IMR-90 (cell line): ENCODE measurements at regions not wholly inside any gene's neighbourhood (a gene's known extent, or its start where the extent isn't known, plus 50 kb on each side); places are given as distances from the start of the nearest gene placed in this dataset.
A peak's percentile ranks its signal among the peaks of the same experiment; 100 is the strongest.

ENCODE experiments used
- ATAC-seq: fragments of 200-7000 bp; cut with Tn5 transposase; 2 replicates; pipeline ENCODE4 v1.9.1; 2020; ENCODE audit warnings: low read depth, mild to moderate bottlenecking, moderate library complexity
- BruUV-seq: library from RNA; stranded (reverse); fragments of 400-500 nt; replicated peaks from 2 replicates; lab custom pipeline; 2021; lab: Mats Ljungman, UMichigan
- CTCF ChIA-PET: fragments of 300-600 bp; formaldehyde crosslinking; extraction: SDS; loops from one replicate; lab custom pipeline; 2021; ENCODE audit warnings: antibody characterized with exemption; lab: Yijun Ruan, JAX
- POLR2A ChIA-PET: fragments of 300-600 bp; sonication (Branson Sonifier 250); formaldehyde crosslinking; loops from one replicate; lab custom pipeline; 2022; ENCODE audit warnings: antibody characterized with exemption; ENCODE audit not compliant: unreplicated experiment; lab: Charles Lee
- DNase-seq: peaks from one replicate; pipeline ENCODE4 v3.0.0; 2013
- H2AFZ ChIP-seq: replicated peaks from 2 replicates; pipeline ENCODE3; 2013; ENCODE audit warnings: low read length, mild to moderate bottlenecking; ENCODE audit not compliant: poor library complexity
- H2AK5ac ChIP-seq: 2 replicates; pipeline ENCODE4 v1.6.1; 2013; ENCODE audit warnings: low read depth, low read length, inconsistent platforms
- H2AK9ac ChIP-seq: replicated peaks from 2 replicates; pipeline ENCODE3; 2013; ENCODE audit warnings: mild to moderate bottlenecking, low read depth, low read length, moderate library complexity; ENCODE audit not compliant: poor library complexity
- H2BK120ac ChIP-seq: 2 replicates; pipeline ENCODE4 v1.6.1; 2013; ENCODE audit warnings: low read depth, low read length, inconsistent platforms
- H2BK15ac ChIP-seq: 3 replicates; pipeline ENCODE4 v1.6.1; 2013; ENCODE audit warnings: low read depth, low read length, inconsistent platforms
- H2BK20ac ChIP-seq: 2 replicates; pipeline ENCODE4 v1.6.1; 2013; ENCODE audit warnings: low read depth, mild to moderate bottlenecking, inconsistent platforms, low read length, moderate library complexity
- H2BK5ac ChIP-seq: 2 replicates; pipeline ENCODE4 v1.6.1; 2013; ENCODE audit warnings: mild to moderate bottlenecking, low read depth, low read length, inconsistent platforms; ENCODE audit not compliant: poor library complexity, severe bottlenecking
- H3K14ac ChIP-seq: replicated peaks from 2 replicates; pipeline ENCODE4 v1.6.1; 2013; ENCODE audit warnings: low read depth, low read length, inconsistent platforms
- H3K18ac ChIP-seq: 2 replicates; pipeline ENCODE4 v1.6.1; 2013; ENCODE audit warnings: low read depth, low read length, control low read depth
- H3K23ac ChIP-seq: 2 replicates; pipeline ENCODE4 v1.6.1; 2013; ENCODE audit warnings: low read depth, low read length, inconsistent platforms
- H3K27ac ChIP-seq: 2 replicates; pipeline ENCODE4 v1.5.1; 2013; ENCODE audit warnings: mild to moderate bottlenecking, control low read depth, low read length; ENCODE audit not compliant: insufficient read depth
- H3K27me3 ChIP-seq: 2 replicates; pipeline ENCODE4 v1.6.1; 2013; ENCODE audit warnings: low read length; ENCODE audit not compliant: control insufficient read depth, insufficient read depth
- H3K36me3 ChIP-seq: 2 replicates; pipeline ENCODE4 v1.6.1; 2013; ENCODE audit warnings: low read length, mixed read lengths; ENCODE audit not compliant: control insufficient read depth, insufficient read depth
- H3K4ac ChIP-seq: 2 replicates; pipeline ENCODE4 v1.6.1; 2013; ENCODE audit warnings: low read depth, low read length, inconsistent platforms
- H3K4me1 ChIP-seq: 2 replicates; pipeline ENCODE4 v1.6.1; 2013; ENCODE audit warnings: low read length, mixed read lengths; ENCODE audit not compliant: control insufficient read depth, insufficient read depth
- H3K4me2 ChIP-seq: 2 replicates; pipeline ENCODE4 v1.6.1; 2013; ENCODE audit warnings: low read depth, mild to moderate bottlenecking, control low read depth, low read length, moderate library complexity
- H3K4me3 ChIP-seq: 2 replicates; pipeline ENCODE4 v1.5.1; 2013; ENCODE audit warnings: low read depth, mild to moderate bottlenecking, control low read depth, low read length, moderate library complexity; ENCODE audit not compliant: insufficient read depth
- H3K56ac ChIP-seq: 2 replicates; pipeline ENCODE4 v1.6.1; 2013; ENCODE audit warnings: low read length, inconsistent platforms; ENCODE audit not compliant: insufficient read depth; ENCODE audit errors: extremely low read depth
- H3K79me1 ChIP-seq, 2 experiments: 2 replicates each; pipeline ENCODE4 v1.6.1; 2013; ENCODE audit warnings: low read length in 2 of 2, inconsistent platforms in 1 of 2, low read depth in 1 of 2
- H3K9ac ChIP-seq: 2 replicates; pipeline ENCODE4 v1.6.1; 2013; ENCODE audit warnings: low read depth, low read length, control low read depth
- H3K9me1 ChIP-seq: 2 replicates; pipeline ENCODE4 v1.6.1; 2013; ENCODE audit warnings: low read length, inconsistent platforms; ENCODE audit not compliant: insufficient read depth
- H3K9me3 ChIP-seq: 2 replicates; pipeline ENCODE4 v1.6.1; 2013; ENCODE audit warnings: low read length; ENCODE audit not compliant: control insufficient read depth, insufficient read depth
- H4K20me1 ChIP-seq: 2 replicates; pipeline ENCODE4 v1.6.1; 2013; ENCODE audit warnings: low read length, inconsistent platforms; ENCODE audit not compliant: insufficient read depth
- H4K5ac ChIP-seq: 2 replicates; pipeline ENCODE4 v1.6.1; 2013; ENCODE audit warnings: mild to moderate bottlenecking, low read depth, low read length, control low read depth
- H4K8ac ChIP-seq, 2 experiments: 2 replicates each; pipeline ENCODE4 v1.6.1; 2013; ENCODE audit warnings: low read depth in 2 of 2, low read length in 2 of 2, control low read depth in 1 of 2, inconsistent platforms in 1 of 2
- H4K91ac ChIP-seq: 2 replicates; pipeline ENCODE4 v1.6.1; 2013; ENCODE audit warnings: low read depth, low read length, inconsistent platforms; ENCODE audit not compliant: insufficient read depth
- CEBPB ChIP-seq: IDR thresholded peaks from 2 replicates; pipeline ENCODE4 v1.6.1; 2012; ENCODE audit warnings: low read depth, low read length, improper control_type of control experiment
- ELK1 ChIP-seq: fragments of 150-350 bp; IDR thresholded peaks from 2 replicates; pipeline ENCODE4 v1.6.1; 2016; ENCODE audit warnings: low read depth, mild to moderate bottlenecking, low read length, moderate library complexity, borderline replicate concordance
- MAFK ChIP-seq: IDR thresholded peaks from 2 replicates; pipeline ENCODE4 v1.6.1; 2012; ENCODE audit warnings: low read depth, low read length, improper control_type of control experiment
- MAZ ChIP-seq: IDR thresholded peaks from 2 replicates; pipeline ENCODE4 v1.6.1; 2012; ENCODE audit warnings: low read depth, mild to moderate bottlenecking, low read length, improper control_type of control experiment, moderate library complexity, borderline replicate concordance
- MXI1 ChIP-seq: IDR thresholded peaks from 2 replicates; pipeline ENCODE4 v1.6.1; 2012; ENCODE audit warnings: low read depth, mild to moderate bottlenecking, low read length, moderate library complexity, borderline replicate concordance
- NFE2L2 ChIP-seq: fragments of 150-350 bp; IDR thresholded peaks from 2 replicates; pipeline ENCODE4 v1.6.1; 2016; ENCODE audit warnings: low read depth, mild to moderate bottlenecking, low read length
- POLR2A ChIP-seq: IDR thresholded peaks from 2 replicates; pipeline ENCODE4 v1.6.1; 2012; ENCODE audit warnings: mild to moderate bottlenecking, low read depth, low read length
- RCOR1 ChIP-seq: IDR thresholded peaks from 2 replicates; pipeline ENCODE4 v1.6.1; 2012; ENCODE audit warnings: mild to moderate bottlenecking, low read length, improper control_type of control experiment; ENCODE audit not compliant: insufficient replicate concordance
- SMC3 ChIP-seq: fragments of 150-350 bp; IDR thresholded peaks from 2 replicates; pipeline ENCODE4 v1.6.1; 2016; ENCODE audit warnings: low read depth, mild to moderate bottlenecking, antibody characterized with exemption, low read length, moderate library complexity
- WGBS, 2 experiments: methylation state at CpG; one replicate each; pipeline versions ENCODE4 v1.1.5 to v1.1.7; 2013; ENCODE audit warnings: missing lambda C conversion rate in 2 of 2; ENCODE audit not compliant: insufficient read length in 1 of 2; ENCODE audit errors: extremely low coverage in 2 of 2; 5-methylcytosine and 5-hydroxymethylcytosine counted together
- dilution Hi-C: fragments of 300-500 bp; cut with HindIII; formaldehyde crosslinking; loops from one replicate; pipeline ENCODE4 v1.14.3; 2018; ENCODE audit warnings: low sequenced_read_pairs; ENCODE audit not compliant: unreplicated experiment
- in situ Hi-C: fragments of 300-500 bp; cut with MboI; formaldehyde crosslinking; loops from 3 replicates; pipeline ENCODE4 v1.14.3; 2019; ENCODE audit warnings: low sequenced_read_pairs, inconsistent platforms, mixed read lengths
- intact Hi-C: fragments of 100-400 bp; cut with micrococcal nuclease; formaldehyde crosslinking; loops from 2 replicates; pipeline ENCODE4 v1.10.0; 2022
- TF ChIP-seq, protein P1 (sequence below): conservative IDR thresholded peaks from 2 replicates; pipeline ENCODE4 v1.5.1; 2012; ENCODE audit warnings: mild to moderate bottlenecking, low read depth, low read length, improper control_type of control experiment

- no peak overlapping the region for H3K18ac ChIP-seq
- no peaks in the 10 kb centered on the region for H3K9me1 ChIP-seq
- H2BK15ac ChIP-seq: no peak overlapping the region
- H3K56ac ChIP-seq: no peak overlapping the region
- no peak overlapping the region for H2AK5ac ChIP-seq
- H2BK5ac ChIP-seq: no peak overlapping the region
- H3K36me3 ChIP-seq: no peaks in the 10 kb centered on the region
- H2AFZ ChIP-seq: no peak overlapping the region
- BruUV-seq: no TSS peak
- H3K9ac ChIP-seq: no peak overlapping the region
- H3K27me3 ChIP-seq: no peaks in the 10 kb centered on the region
- WGBS, 2 experiments: no CpG with 5 or more reads among the region's 4 CpGs
- H3K23ac ChIP-seq: no peak overlapping the region
- H4K8ac ChIP-seq: no peak overlapping the region; a peak in 1 of 4 replicates
- CTCF ChIA-PET: no interaction called here
- no peaks in the 10 kb centered on the region for H3K79me1 ChIP-seq
- H3K4me3 ChIP-seq: no peak overlapping the region
- H2BK20ac ChIP-seq: no peak overlapping the region
- H3K4me2 ChIP-seq: peak overlapping the region; percentile 17; the same call in 1 of the 2 replicates
- H4K91ac ChIP-seq: no peak overlapping the region
- DNase-seq (peak; percentile 4), ATAC-seq (0 out of 2 replicates have a peak, but pooled peaks have one; percentile 24)
- POLR2A ChIA-PET: no interaction called here
- dilution Hi-C loops (no loop called here), intact Hi-C loops (no loop called here), in situ Hi-C loops (no loop called here)
- H2AK9ac ChIP-seq: no peak overlapping the region
- no peak for TF ChIP-seq SMC3
- no peak for TF ChIP-seq RCOR1
- no peak for TF ChIP-seq MAFK
- TF ChIP-seq, protein P1, sequence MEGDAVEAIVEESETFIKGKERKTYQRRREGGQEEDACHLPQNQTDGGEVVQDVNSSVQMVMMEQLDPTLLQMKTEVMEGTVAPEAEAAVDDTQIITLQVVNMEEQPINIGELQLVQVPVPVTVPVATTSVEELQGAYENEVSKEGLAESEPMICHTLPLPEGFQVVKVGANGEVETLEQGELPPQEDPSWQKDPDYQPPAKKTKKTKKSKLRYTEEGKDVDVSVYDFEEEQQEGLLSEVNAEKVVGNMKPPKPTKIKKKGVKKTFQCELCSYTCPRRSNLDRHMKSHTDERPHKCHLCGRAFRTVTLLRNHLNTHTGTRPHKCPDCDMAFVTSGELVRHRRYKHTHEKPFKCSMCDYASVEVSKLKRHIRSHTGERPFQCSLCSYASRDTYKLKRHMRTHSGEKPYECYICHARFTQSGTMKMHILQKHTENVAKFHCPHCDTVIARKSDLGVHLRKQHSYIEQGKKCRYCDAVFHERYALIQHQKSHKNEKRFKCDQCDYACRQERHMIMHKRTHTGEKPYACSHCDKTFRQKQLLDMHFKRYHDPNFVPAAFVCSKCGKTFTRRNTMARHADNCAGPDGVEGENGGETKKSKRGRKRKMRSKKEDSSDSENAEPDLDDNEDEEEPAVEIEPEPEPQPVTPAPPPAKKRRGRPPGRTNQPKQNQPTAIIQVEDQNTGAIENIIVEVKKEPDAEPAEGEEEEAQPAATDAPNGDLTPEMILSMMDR: no peak
- TF ChIP-seq POLR2A: no peak
- TF ChIP-seq NFE2L2: no peak
- TF ChIP-seq ELK1: no peak
- TF ChIP-seq MXI1: no peak
- TF ChIP-seq MAZ: no peak
- no peak for TF ChIP-seq CEBPB
- H3K14ac ChIP-seq: 0 out of 2 replicates have a peak overlapping the region, but pooled peaks have one; percentile 37
- H4K20me1 ChIP-seq: no peaks in the 10 kb centered on the region
- no peak overlapping the region for H3K4ac ChIP-seq
- no peaks in the 10 kb centered on the region for H3K9me3 ChIP-seq
- no peak overlapping the region for H3K27ac ChIP-seq
- H2BK120ac ChIP-seq: no peak overlapping the region
- H4K5ac ChIP-seq: no peak overlapping the region; the same call in 1 of the 2 replicates
- H3K4me1 ChIP-seq: no peaks in the 10 kb centered on the region; the same call in 1 of the 2 replicates
Measured at GRCh38 chr6:22476811-22477390, 92.5 kb upstream of the HDGFL1 start.
